ENCODE measurements at regions not wholly inside any gene's neighbourhood (a gene's known extent, or its start where the extent isn't known, plus 50 kb on each side); places are given as distances from the start of the nearest gene placed in this dataset.

DNA sequence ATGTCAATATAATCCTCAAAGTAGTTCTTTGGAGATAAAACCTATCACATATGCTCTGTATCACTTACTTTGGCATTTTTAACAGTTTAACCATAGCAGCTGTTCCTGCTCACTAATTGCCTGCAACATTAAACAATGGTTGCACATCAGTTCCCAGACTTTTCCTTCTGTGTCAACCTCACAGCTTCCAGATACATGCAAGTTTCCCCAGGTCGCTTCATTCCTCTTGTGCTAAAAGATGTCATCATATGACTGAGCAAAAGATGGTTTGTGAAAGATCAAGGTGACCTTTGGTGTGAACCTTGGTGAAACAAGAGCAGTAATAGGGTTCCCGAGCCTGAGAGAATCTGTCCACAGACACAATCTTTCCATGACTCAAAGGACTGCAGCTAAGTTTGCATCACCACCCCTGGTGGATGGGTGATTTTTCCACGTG is 500.4 kb upstream of the PAPPA start:
- H3K4me2 ChIP-seq (ENCODE audit: low read depth, low read length, poor library complexity, severe bottlenecking): no peak overlapping the region
- no peak overlapping the region for H2AFZ ChIP-seq (ENCODE audit: low read depth, low read length, severe bottlenecking)
- no peak overlapping the region for H3K9ac ChIP-seq (ENCODE audit: low read length)
- H3K27me3 ChIP-seq (ENCODE audit: low read length): no peaks in the 10 kb centered on the region
- H3K27ac ChIP-seq (ENCODE audit: low read depth, low read length): no peak overlapping the region
- H3K36me3 ChIP-seq (ENCODE audit: low read length): no peaks in the 10 kb centered on the region
- H3K79me2 ChIP-seq (ENCODE audit: insufficient read depth, low read length): no peaks in the 10 kb centered on the region
- H3K9me3 ChIP-seq (ENCODE audit: insufficient read depth, low read length): no peaks in the 10 kb centered on the region
- H3K4me3 ChIP-seq (ENCODE audit: insufficient read depth, low read length, poor library complexity, severe bottlenecking): no peak overlapping the region
- no peaks in the 10 kb centered on the region for H4K20me1 ChIP-seq (ENCODE audit: low read depth, low read length)
- no peak for TF ChIP-seq EZH2phosphoT487 (conservative IDR thresholded peaks at IDR 0.05; ENCODE audit: low read length)
- TF ChIP-seq, protein P1, sequence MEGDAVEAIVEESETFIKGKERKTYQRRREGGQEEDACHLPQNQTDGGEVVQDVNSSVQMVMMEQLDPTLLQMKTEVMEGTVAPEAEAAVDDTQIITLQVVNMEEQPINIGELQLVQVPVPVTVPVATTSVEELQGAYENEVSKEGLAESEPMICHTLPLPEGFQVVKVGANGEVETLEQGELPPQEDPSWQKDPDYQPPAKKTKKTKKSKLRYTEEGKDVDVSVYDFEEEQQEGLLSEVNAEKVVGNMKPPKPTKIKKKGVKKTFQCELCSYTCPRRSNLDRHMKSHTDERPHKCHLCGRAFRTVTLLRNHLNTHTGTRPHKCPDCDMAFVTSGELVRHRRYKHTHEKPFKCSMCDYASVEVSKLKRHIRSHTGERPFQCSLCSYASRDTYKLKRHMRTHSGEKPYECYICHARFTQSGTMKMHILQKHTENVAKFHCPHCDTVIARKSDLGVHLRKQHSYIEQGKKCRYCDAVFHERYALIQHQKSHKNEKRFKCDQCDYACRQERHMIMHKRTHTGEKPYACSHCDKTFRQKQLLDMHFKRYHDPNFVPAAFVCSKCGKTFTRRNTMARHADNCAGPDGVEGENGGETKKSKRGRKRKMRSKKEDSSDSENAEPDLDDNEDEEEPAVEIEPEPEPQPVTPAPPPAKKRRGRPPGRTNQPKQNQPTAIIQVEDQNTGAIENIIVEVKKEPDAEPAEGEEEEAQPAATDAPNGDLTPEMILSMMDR (IDR thresholded peaks at IDR 0.05; ENCODE audit: insufficient read depth, low read length, poor library complexity, severe bottlenecking): no peak
- H3F3A ChIP-seq (ENCODE audit: insufficient read depth): no peaks in the 10 kb centered on the region
- no peaks in the 10 kb centered on the region for H3K9me2 ChIP-seq (replicated peaks; ENCODE audit: insufficient read depth, low read length)

GRCh38 chr9:115657695-115658094 is 495.9 kb upstream of the PAPPA start:
- no peak overlapping the region for H3K27ac ChIP-seq (ENCODE audit: low read depth, low read length)
- TF ChIP-seq, protein P1 (IDR thresholded peaks at IDR 0.05; ENCODE audit: insufficient read depth, low read length, poor library complexity, severe bottlenecking): no peak
- TF ChIP-seq EZH2phosphoT487 (conservative IDR thresholded peaks at IDR 0.05; ENCODE audit: low read length): no peak
- no peaks in the 10 kb centered on the region for H3K27me3 ChIP-seq (ENCODE audit: low read length)
- H3K4me3 ChIP-seq (ENCODE audit: insufficient read depth, low read length, poor library complexity, severe bottlenecking): no peak overlapping the region
- no peaks in the 10 kb centered on the region for H3F3A ChIP-seq (ENCODE audit: insufficient read depth)
- H3K4me2 ChIP-seq (ENCODE audit: low read depth, low read length, poor library complexity, severe bottlenecking): no peak overlapping the region
- H3K9ac ChIP-seq (ENCODE audit: low read length): no peak overlapping the region
- no peaks in the 10 kb centered on the region for H3K9me3 ChIP-seq (ENCODE audit: insufficient read depth, low read length)
- no peak overlapping the region for H2AFZ ChIP-seq (ENCODE audit: low read depth, low read length, severe bottlenecking)
- H3K9me2 ChIP-seq (replicated peaks; ENCODE audit: insufficient read depth, low read length): no peaks in the 10 kb centered on the region
- H3K36me3 ChIP-seq (ENCODE audit: low read length): no peaks in the 10 kb centered on the region
- H3K79me2 ChIP-seq (ENCODE audit: insufficient read depth, low read length): no peaks in the 10 kb centered on the region
- H4K20me1 ChIP-seq (ENCODE audit: low read depth, low read length): no peaks in the 10 kb centered on the region

- H3K4me3 ChIP-seq (ENCODE audit: insufficient read depth, low read length, poor library complexity, severe bottlenecking): no peak overlapping the region
- no peak overlapping the region for H3K9ac ChIP-seq (ENCODE audit: low read length)
- no peak overlapping the region for H3K4me2 ChIP-seq (ENCODE audit: low read depth, low read length, poor library complexity, severe bottlenecking)
- no peak overlapping the region for H3K27ac ChIP-seq (ENCODE audit: low read depth, low read length)
- no peaks in the 10 kb centered on the region for H3K9me3 ChIP-seq (ENCODE audit: insufficient read depth, low read length)
- H3F3A ChIP-seq (ENCODE audit: insufficient read depth): no peaks in the 10 kb centered on the region
- H3K36me3 ChIP-seq (ENCODE audit: low read length): no peaks in the 10 kb centered on the region
- no peaks in the 10 kb centered on the region for H3K27me3 ChIP-seq (ENCODE audit: low read length)
- H3K9me2 ChIP-seq (replicated peaks; ENCODE audit: insufficient read depth, low read length): no peaks in the 10 kb centered on the region
- no peaks in the 10 kb centered on the region for H3K79me2 ChIP-seq (ENCODE audit: insufficient read depth, low read length)
- H4K20me1 ChIP-seq (ENCODE audit: low read depth, low read length): no peaks in the 10 kb centered on the region
- no peak overlapping the region for H2AFZ ChIP-seq (ENCODE audit: low read depth, low read length, severe bottlenecking)
- TF ChIP-seq EZH2phosphoT487 (conservative IDR thresholded peaks at IDR 0.05; ENCODE audit: low read length): no peak
- TF ChIP-seq, protein P1 (IDR thresholded peaks at IDR 0.05; ENCODE audit: insufficient read depth, low read length, poor library complexity, severe bottlenecking): no peak
These were observed 488.1 kb upstream of the PAPPA start for GRCh38 chr9:115665519-115665918.
